ENCODE measurements at regions not wholly inside any gene's neighbourhood (a gene's known extent, or its start where the extent isn't known, plus 50 kb on each side); places are given as distances from the start of the nearest gene placed in this dataset.

- TF ChIP-seq EZH2 (IDR thresholded peaks at IDR 0.05) = no peak
- no peak for TF ChIP-seq POLR2AphosphoS5 (IDR thresholded peaks at IDR 0.05; ENCODE audit: borderline replicate concordance, low read depth, low read length)
- TF ChIP-seq FOXP2 (optimal IDR thresholded peaks at IDR 0.05; ENCODE audit: control extremely low read depth, extremely low read length, insufficient read depth) = no peak
These were observed 233.0 kb upstream of the NEBL start for GRCh38 chr10:21130108-21130507.

Measured in SK-N-MC (cell line).